GM12878 (cell line): ENCODE measurements at regions not wholly inside any gene's neighbourhood (a gene's known extent, or its start where the extent isn't known, plus 50 kb on each side); places are given as distances from the start of the nearest gene placed in this dataset.

ENCODE experiments used
- ATAC-seq: fragments of 200-7000 bp; cut with Tn5 transposase; 3 replicates; pipeline ENCODE4 v1.9.1; 2020; ENCODE audit warnings: mild to moderate bottlenecking, moderate library complexity
- BruUV-seq: library from RNA; stranded (reverse); fragments of 400-500 nt; replicated peaks from 2 replicates; lab custom pipeline; 2021; lab: Mats Ljungman, UMichigan
- CTCF ChIA-PET: fragments of 300-600 bp; sonication (Branson Sonifier 250); formaldehyde crosslinking; extraction: SDS; loops from one replicate; lab custom pipeline; 2021; ENCODE audit warnings: inconsistent platforms; lab: Yijun Ruan, JAX
- POLR2A ChIA-PET: fragments of 350-600 bp; formaldehyde crosslinking; extraction: SDS; loops from one replicate; lab custom pipeline; 2021; ENCODE audit warnings: inconsistent platforms; lab: Charles Lee
- RAD21 ChIA-PET: fragments of 300-600 bp; sonication (Branson Sonifier 250); formaldehyde crosslinking; loops from one replicate; lab custom pipeline; 2023; ENCODE audit warnings: antibody characterized with exemption; ENCODE audit not compliant: unreplicated experiment; lab: Charles Lee
- SMC1A ChIA-PET: fragments of 300-600 bp; sonication (Branson Sonifier 250); formaldehyde crosslinking; loops from one replicate; lab custom pipeline; 2023; ENCODE audit not compliant: unreplicated experiment, uncharacterized antibody; lab: Charles Lee
- DNase-seq: peaks from one replicate; pipeline ENCODE4 v3.0.0-alpha.2; 2011; ENCODE audit warnings: low read depth, low spot score
- FAIRE-seq: peaks from 3 replicates; lab custom pipeline; 2011; peaks lifted over from hg19 to GRCh38; lab: Jason Lieb, UNC
- H2AFZ ChIP-seq: 2 replicates; pipeline ENCODE4 v1.6.0; 2011; ENCODE audit warnings: low read depth, low read length, control low read depth; ENCODE audit not compliant: control insufficient read depth
- H3K27ac ChIP-seq: 2 replicates; pipeline ENCODE4 v1.5.1; 2011; ENCODE audit warnings: control low read depth; ENCODE audit not compliant: control insufficient read depth, insufficient read depth
- H3K27me3 ChIP-seq, 2 experiments: replicated peaks in 1 of 2; 2 replicates each; pipeline versions ENCODE4 v1.6.0 to v1.6.1; 2011; ENCODE audit warnings: low read length in 1 of 2; ENCODE audit not compliant: control insufficient read depth in 2 of 2, insufficient read depth in 2 of 2
- H3K36me3 ChIP-seq, 2 experiments: 2 replicates each; pipeline ENCODE4 v1.5.1; 2011; ENCODE audit warnings: low read length in 1 of 2; ENCODE audit not compliant: control insufficient read depth in 2 of 2, insufficient read depth in 2 of 2
- H3K4me1 ChIP-seq: 2 replicates; pipeline ENCODE4 v1.6.1; 2011; ENCODE audit warnings: mild to moderate bottlenecking, low read length, moderate library complexity, mixed read lengths; ENCODE audit not compliant: control insufficient read depth, insufficient read depth
- H3K4me2 ChIP-seq: 2 replicates; pipeline ENCODE4 v1.6.0; 2011; ENCODE audit warnings: control low read depth; ENCODE audit not compliant: control insufficient read depth, insufficient read depth
- H3K4me3 ChIP-seq: fragments of 200-600 bp; sonication (generic); 2 replicates; pipeline ENCODE4 v1.5.1; 2016
- H3K79me2 ChIP-seq: 2 replicates; pipeline ENCODE4 v1.6.0; 2011; ENCODE audit warnings: low read length; ENCODE audit not compliant: control insufficient read depth, insufficient read depth
- H3K9ac ChIP-seq: 2 replicates; pipeline ENCODE4 v1.8.0; 2011; ENCODE audit warnings: low read length, control low read depth, mixed read lengths; ENCODE audit not compliant: control insufficient read depth, insufficient read depth
- H3K9me3 ChIP-seq: replicated peaks from 3 replicates; pipeline ENCODE4 v1.5.1; 2011; ENCODE audit warnings: mild to moderate bottlenecking, low read length; ENCODE audit not compliant: control insufficient read depth, insufficient read depth
- H4K20me1 ChIP-seq: 2 replicates; pipeline ENCODE4 v1.6.0; 2011; ENCODE audit not compliant: control insufficient read depth, insufficient read depth
- CEBPB ChIP-seq, 2 experiments: fragments of 150-350 bp in 1 of 2; IDR thresholded peaks; 2 replicates each; pipeline ENCODE4 v1.6.1; 2012 to 2014; ENCODE audit warnings: low read depth in 2 of 2, low read length in 2 of 2, borderline replicate concordance in 1 of 2, inconsistent platforms in 1 of 2
- CTCF ChIP-seq, 3 experiments: IDR thresholded peaks in 2 of 3; conservative IDR thresholded peaks in 1 of 3; 2 replicates each; pipeline ENCODE4 v1.5.1; 2011; ENCODE audit warnings: low read depth in 3 of 3, low read length in 3 of 3, mild to moderate bottlenecking in 3 of 3, control low read depth in 2 of 3, moderate library complexity in 2 of 3, inconsistent platforms in 1 of 3, mixed read lengths in 1 of 3; ENCODE audit not compliant: control insufficient read depth in 2 of 3, insufficient read depth in 1 of 3; ENCODE audit errors: extremely low read depth in 1 of 3
- FOXM1 ChIP-seq: IDR thresholded peaks from 2 replicates; pipeline ENCODE4 v1.6.1; 2012; ENCODE audit warnings: low read depth, mild to moderate bottlenecking, inconsistent platforms, low read length, moderate library complexity
- IRF4 ChIP-seq: IDR thresholded peaks from 2 replicates; pipeline ENCODE4 v1.6.1; 2011; ENCODE audit warnings: low read depth, low read length
- RAD21 ChIP-seq: IDR thresholded peaks from 2 replicates; pipeline ENCODE4 v1.6.1; 2011; ENCODE audit warnings: mild to moderate bottlenecking, low read depth, low read length, moderate library complexity; ENCODE audit not compliant: insufficient read depth
- RBBP5 ChIP-seq: fragments of 200-600 bp; sonication (generic); conservative IDR thresholded peaks from 2 replicates; pipeline ENCODE4 v1.6.1; 2016
- ZZZ3 ChIP-seq: IDR thresholded peaks from 2 replicates; pipeline ENCODE4 v1.6.1; 2011; ENCODE audit warnings: low read depth; ENCODE audit not compliant: control insufficient read depth, insufficient read length
- WGBS: methylation state at CpG from one replicate; pipeline ENCODE4 v1.1.6; 2016; ENCODE audit warnings: low lambda C conversion rate; ENCODE audit not compliant: insufficient replicate concordance, insufficient coverage; ENCODE audit errors: missing lambda C conversion rate; 5-methylcytosine and 5-hydroxymethylcytosine counted together
- in situ Hi-C: fragments of 300-500 bp; cut with MboI; formaldehyde crosslinking; loops from 9 replicates; pipeline ENCODE4 v1.14.3; 2018; ENCODE audit warnings: mixed read lengths
- intact Hi-C: fragments of 100-400 bp; cut with micrococcal nuclease; formaldehyde crosslinking; loops from one replicate; pipeline ENCODE4 v1.14.2; 2022; ENCODE audit not compliant: unreplicated experiment

- no peak overlapping the region for H3K4me3 ChIP-seq
- TF ChIP-seq FOXM1 = no peak
- TF ChIP-seq RBBP5 = no peak
- 0 out of 6 replicates have a peak, but pooled peaks of 1 of the 3 experiments have one; percentile 13 for TF ChIP-seq CTCF (IDR thresholded peaks at IDR 0.05 in 2 of 3, conservative IDR thresholded peaks at IDR 0.05 in 1 of 3; ENCODE audit: control insufficient read depth in 2 of 3, extremely low read depth in 1 of 3, insufficient read depth in 1 of 3, low read depth in 3 of 3, low read length in 3 of 3)
- TF ChIP-seq ZZZ3 = no peak
- TF ChIP-seq IRF4 = no peak
- TF ChIP-seq RAD21 = no peak
- TF ChIP-seq CEBPB (IDR thresholded peaks at IDR 0.05; ENCODE audit: borderline replicate concordance in 1 of 2, low read depth in 2 of 2, low read length in 2 of 2) = no peak
- 76% methylated on average over 2 of the region's 2 CpGs for WGBS
- intact Hi-C loops = no loop called here
- ATAC-seq (no peak), DNase-seq (no peak), FAIRE-seq (no peak)
- H3K9ac ChIP-seq = no peak overlapping the region
- ChIA-PET POLR2A (no interaction called here), SMC1A (no interaction called here), RAD21 (no interaction called here), CTCF (no interaction called here)
- no peak overlapping the region for H3K4me2 ChIP-seq
- no peak overlapping the region for H2AFZ ChIP-seq
- H3K4me1 ChIP-seq = no peaks in the 10 kb centered on the region
- H3K9me3 ChIP-seq = no peaks in the 10 kb centered on the region
- no TSS peak for BruUV-seq
- no peaks in the 10 kb centered on the region for H3K36me3 ChIP-seq
- in situ Hi-C loops = no loop called here
- no peaks in the 10 kb centered on the region for H4K20me1 ChIP-seq
- H3K79me2 ChIP-seq = no peaks in the 10 kb centered on the region
- no peaks in the 10 kb centered on the region for H3K27me3 ChIP-seq
- no peak overlapping the region for H3K27ac ChIP-seq
Observed at GRCh38 chr2:167689444-167689843, 558.0 kb downstream of the STK39 start.
